ENCODE measurements at regions not wholly inside any gene's neighbourhood (a gene's known extent, or its start where the extent isn't known, plus 50 kb on each side); places are given as distances from the start of the nearest gene placed in this dataset.
A peak's percentile ranks its signal among the peaks of the same experiment; 100 is the strongest.
"Not testable (repeated sequence)": the region's sequence is repeated elsewhere in the genome, so short reads cannot be mapped to it uniquely, and the experiment has no call there.

DNA sequence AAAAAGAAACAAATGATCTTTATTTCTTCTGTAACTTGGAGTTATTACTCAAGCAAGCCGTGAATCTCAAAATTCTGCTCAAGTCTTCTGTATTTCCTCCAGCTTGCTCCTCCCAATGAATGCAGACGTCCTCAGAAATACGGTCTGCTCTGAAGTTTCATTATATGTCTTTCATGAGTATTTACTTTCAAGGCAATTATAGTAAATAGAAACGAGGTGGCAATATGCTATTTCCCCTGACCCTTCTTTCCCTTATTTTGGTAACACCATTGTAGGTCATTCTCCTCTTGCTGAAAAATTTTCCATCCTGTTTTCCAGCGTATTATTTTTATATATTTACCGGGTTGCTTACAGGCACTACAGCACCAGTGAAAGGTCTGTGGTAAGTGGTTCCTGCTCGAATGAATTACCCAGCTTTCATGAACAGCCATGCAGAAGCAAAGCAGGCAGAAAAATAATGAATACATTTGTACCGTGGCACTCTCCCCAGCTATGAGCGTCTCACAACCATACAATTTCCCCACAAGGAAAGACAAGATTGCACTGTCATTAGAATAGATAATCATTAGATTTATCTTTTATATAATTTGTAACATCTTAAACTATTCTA lies 350.9 kb upstream of the PKN2 start:
- Histone ChIP-seq H3K4me1 (ENCODE audit: insufficient read depth, low read length) (peaks cover under 1% of the 10 kb centered on the region), H3K27ac (ENCODE audit: low read depth, low read length) (no peak overlapping the region), H3K36me3 (ENCODE audit: insufficient read depth, low read length) (no peaks in the 10 kb centered on the region), H3K4me3 (ENCODE audit: insufficient read depth, low read depth, low read length) (no peak overlapping the region), H3K79me2 (ENCODE audit: insufficient read depth, low read length) (no peaks in the 10 kb centered on the region), H3K27me3 (ENCODE audit: insufficient read depth, low read length) (no peaks in the 10 kb centered on the region), H2AFZ (ENCODE audit: low read depth, low read length) (no peak overlapping the region), H4K20me1 (ENCODE audit: insufficient read depth, low read length) (no peaks in the 10 kb centered on the region), H3K4me2 (ENCODE audit: low read length) (peak overlapping the region; percentile 43), H3K9me3 (ENCODE audit: insufficient read depth, low read depth, low read length) (no peaks in the 10 kb centered on the region), H3K9ac (ENCODE audit: low read length) (no peak overlapping the region)
- Mint-ChIP-seq H3K27ac (ENCODE audit: unreplicated experiment) (no peak overlapping the region), H3K27me3 (ENCODE audit: low read depth, unreplicated experiment) (no peaks in the 10 kb centered on the region), H3K9me3 (ENCODE audit: unreplicated experiment) (no peaks in the 10 kb centered on the region), H3K4me3 (ENCODE audit: unreplicated experiment) (no peak overlapping the region), H3K36me3 (ENCODE audit: low read depth, unreplicated experiment) (no peaks in the 10 kb centered on the region), H3K4me1 (ENCODE audit: low read depth, unreplicated experiment) (peaks cover 6% of the 10 kb centered on the region)
- TF ChIP-seq, protein P1, sequence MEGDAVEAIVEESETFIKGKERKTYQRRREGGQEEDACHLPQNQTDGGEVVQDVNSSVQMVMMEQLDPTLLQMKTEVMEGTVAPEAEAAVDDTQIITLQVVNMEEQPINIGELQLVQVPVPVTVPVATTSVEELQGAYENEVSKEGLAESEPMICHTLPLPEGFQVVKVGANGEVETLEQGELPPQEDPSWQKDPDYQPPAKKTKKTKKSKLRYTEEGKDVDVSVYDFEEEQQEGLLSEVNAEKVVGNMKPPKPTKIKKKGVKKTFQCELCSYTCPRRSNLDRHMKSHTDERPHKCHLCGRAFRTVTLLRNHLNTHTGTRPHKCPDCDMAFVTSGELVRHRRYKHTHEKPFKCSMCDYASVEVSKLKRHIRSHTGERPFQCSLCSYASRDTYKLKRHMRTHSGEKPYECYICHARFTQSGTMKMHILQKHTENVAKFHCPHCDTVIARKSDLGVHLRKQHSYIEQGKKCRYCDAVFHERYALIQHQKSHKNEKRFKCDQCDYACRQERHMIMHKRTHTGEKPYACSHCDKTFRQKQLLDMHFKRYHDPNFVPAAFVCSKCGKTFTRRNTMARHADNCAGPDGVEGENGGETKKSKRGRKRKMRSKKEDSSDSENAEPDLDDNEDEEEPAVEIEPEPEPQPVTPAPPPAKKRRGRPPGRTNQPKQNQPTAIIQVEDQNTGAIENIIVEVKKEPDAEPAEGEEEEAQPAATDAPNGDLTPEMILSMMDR (IDR thresholded peaks at IDR 0.05; ENCODE audit: insufficient read depth, low read depth, low read length), result no peak
- TF ChIP-seq EZH2 (IDR thresholded peaks at IDR 0.05; ENCODE audit: insufficient read depth, low read length), result no peak
- DNase-seq (ENCODE audit: low read depth) (no peak), FAIRE-seq (no peak)

DNA sequence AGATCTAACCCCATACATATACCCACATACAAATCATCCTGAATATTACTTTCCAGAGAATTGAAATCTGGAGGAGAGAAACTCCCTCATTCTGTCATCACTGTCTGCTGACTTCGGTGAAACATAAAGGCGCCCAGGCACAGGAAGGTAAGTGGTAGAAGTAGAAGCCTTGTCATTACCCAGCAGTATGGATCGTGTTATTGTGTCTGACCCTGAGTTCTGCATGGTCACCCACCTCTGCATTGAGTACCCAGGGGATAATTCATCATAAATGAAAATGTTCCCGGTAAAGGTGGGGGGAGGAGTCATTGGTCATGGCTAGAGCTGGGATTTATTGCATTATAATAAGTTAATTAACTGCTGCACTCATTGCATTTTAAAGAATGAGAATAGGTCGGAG lies 342.6 kb upstream of the PKN2 start:
- Histone ChIP-seq H3K27me3 (ENCODE audit: insufficient read depth, low read length) (no peaks in the 10 kb centered on the region), H3K9ac (ENCODE audit: low read length) (no peak overlapping the region), H3K4me3 (ENCODE audit: insufficient read depth, low read depth, low read length) (no peak overlapping the region), H3K9me3 (ENCODE audit: insufficient read depth, low read depth, low read length) (no peaks in the 10 kb centered on the region), H3K36me3 (ENCODE audit: insufficient read depth, low read length) (no peaks in the 10 kb centered on the region), H3K27ac (ENCODE audit: low read depth, low read length) (no peak overlapping the region), H4K20me1 (ENCODE audit: insufficient read depth, low read length) (no peaks in the 10 kb centered on the region), H3K4me1 (ENCODE audit: insufficient read depth, low read length) (no peaks in the 10 kb centered on the region), H3K79me2 (ENCODE audit: insufficient read depth, low read length) (no peaks in the 10 kb centered on the region), H3K4me2 (ENCODE audit: low read length) (no peak overlapping the region), H2AFZ (ENCODE audit: low read depth, low read length) (no peak overlapping the region)
- DNase-seq (ENCODE audit: low read depth) (no peak), FAIRE-seq (no peak)
- Mint-ChIP-seq H3K27me3 (ENCODE audit: low read depth, unreplicated experiment) (no peaks in the 10 kb centered on the region), H3K27ac (ENCODE audit: unreplicated experiment) (no peak overlapping the region), H3K9me3 (ENCODE audit: unreplicated experiment) (no peaks in the 10 kb centered on the region), H3K4me3 (ENCODE audit: unreplicated experiment) (no peak overlapping the region), H3K36me3 (ENCODE audit: low read depth, unreplicated experiment) (no peaks in the 10 kb centered on the region), H3K4me1 (ENCODE audit: low read depth, unreplicated experiment) (no peaks in the 10 kb centered on the region)
- TF ChIP-seq EZH2 (IDR thresholded peaks at IDR 0.05; ENCODE audit: insufficient read depth, low read length), result no peak
- TF ChIP-seq, protein P1 (IDR thresholded peaks at IDR 0.05; ENCODE audit: insufficient read depth, low read depth, low read length), result no peak

DNA sequence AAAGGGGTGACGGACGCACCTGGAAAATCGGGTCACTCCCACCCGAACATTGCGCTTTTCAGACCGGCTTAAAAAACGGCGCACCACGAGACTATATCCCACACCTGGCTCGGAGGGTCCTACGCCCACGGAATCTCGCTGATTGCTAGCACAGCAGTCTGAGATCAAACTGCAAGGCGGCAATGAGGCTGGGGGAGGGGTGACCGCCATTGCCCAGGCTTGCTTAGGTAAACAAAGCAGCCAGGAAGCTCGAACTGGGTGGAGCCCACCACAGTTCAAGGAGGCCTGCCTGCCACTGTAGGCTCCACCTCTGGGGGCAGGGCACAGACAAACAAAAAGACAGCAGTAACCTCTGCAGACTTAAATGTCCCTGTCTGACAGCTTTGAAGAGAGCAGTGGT lies 342.0 kb upstream of the PKN2 start:
- H3K9me3 ChIP-seq (ENCODE audit: insufficient read depth, low read depth, low read length); H3K27me3 Mint-ChIP-seq (ENCODE audit: low read depth, unreplicated experiment); H4K20me1 ChIP-seq (ENCODE audit: insufficient read depth, low read length); H2AFZ ChIP-seq (ENCODE audit: low read depth, low read length); H3K27ac ChIP-seq (ENCODE audit: low read depth, low read length); H3K36me3 ChIP-seq (ENCODE audit: insufficient read depth, low read length); H3K4me3 Mint-ChIP-seq (ENCODE audit: unreplicated experiment); H3K27ac Mint-ChIP-seq (ENCODE audit: unreplicated experiment); H3K4me1 ChIP-seq (ENCODE audit: insufficient read depth, low read length); DNase-seq (ENCODE audit: low read depth); H3K4me3 ChIP-seq (ENCODE audit: insufficient read depth, low read depth, low read length); H3K4me1 Mint-ChIP-seq (ENCODE audit: low read depth, unreplicated experiment); H3K4me2 ChIP-seq (ENCODE audit: low read length); FAIRE-seq; H3K9me3 Mint-ChIP-seq (ENCODE audit: unreplicated experiment); H3K79me2 ChIP-seq (ENCODE audit: insufficient read depth, low read length); H3K9ac ChIP-seq (ENCODE audit: low read length); H3K36me3 Mint-ChIP-seq (ENCODE audit: low read depth, unreplicated experiment); H3K27me3 ChIP-seq (ENCODE audit: insufficient read depth, low read length): not testable (repeated sequence)
